Ovary (tissue), 7 donors: ENCODE measurements at regions not wholly inside any gene's neighbourhood (a gene's known extent, or its start where the extent isn't known, plus 50 kb on each side); places are given as distances from the start of the nearest gene placed in this dataset.
"Not testable (repeated sequence)": the region's sequence is repeated elsewhere in the genome, so short reads cannot be mapped to it uniquely, and the experiment has no call there.

Experiments used
- DNase-seq, 5 donors: peaks; one replicate each; pipeline ENCODE4 v3.0.0-alpha.2; 2019 to 2020
- H3K27ac ChIP-seq, 2 donors: fragments of 200-600 bp; one replicate each; pipeline versions ENCODE4 v1.5.1 to v1.8.0; 2019 to 2022
- H3K27me3 ChIP-seq: fragments of 200-600 bp; one replicate; pipeline ENCODE4 v1.8.0; 2022
- H3K36me3 ChIP-seq: fragments of 200-600 bp; sonication (generic); one replicate; pipeline ENCODE4 v1.5.1; 2019
- H3K4me1 ChIP-seq: one replicate; pipeline ENCODE4 v1.8.1; 2013; ENCODE audit warnings: mild to moderate bottlenecking, moderate library complexity; ENCODE audit not compliant: insufficient read depth
- H3K4me3 ChIP-seq: fragments of 200-600 bp; sonication (generic); one replicate; pipeline ENCODE4 v1.5.1; 2017
- H3K9me3 ChIP-seq, 2 donors: fragments of 200-600 bp in 1 of 2; sonication (generic) in 1 of 2; one replicate each; pipeline versions ENCODE4 v1.5.1 to v1.8.1; 2013 to 2019; ENCODE audit warnings: mild to moderate bottlenecking in 1 of 2, moderate library complexity in 1 of 2
- EP300 ChIP-seq: sonication (generic); formaldehyde crosslinking; IDR thresholded peaks from one replicate; pipeline ENCODE4 v1.6.1; 2017; ENCODE audit warnings: antibody characterized with exemption
- POLR2A ChIP-seq: fragments of 450-650 bp; IDR thresholded peaks from one replicate; pipeline ENCODE4 v1.6.1; 2017; ENCODE audit warnings: antibody characterized with exemption, mild to moderate bottlenecking, moderate library complexity
- WGBS, 3 donors: extraction: QIAGEN DNeasy Blood & Tissue Kit in 1 of 3; methylation state at CpG; one replicate each; pipeline versions ENCODE4 v1.1.5 to v1.1.7; 2013 to 2017; 5-methylcytosine and 5-hydroxymethylcytosine counted together
- intact Hi-C, 4 donors: fragments of 100-400 bp; cut with DNase I; formaldehyde crosslinking; loops; one replicate each; pipeline versions ENCODE4 v1.11.0 to v1.15.1; 2022 to 2023
- TF ChIP-seq, protein P1 (sequence below), 3 donors: fragments of 450-650 bp in 2 of 3; fragments of 200-600 bp in 1 of 3; IDR thresholded peaks; one replicate each; pipeline versions ENCODE4 v1.5.1 to v1.8.0; 2016 to 2022; ENCODE audit warnings: antibody characterized with exemption in 3 of 3, mild to moderate bottlenecking in 1 of 3
- donor health status: DM: no; HTN: no; CAD: no; lungs with moderate emphysema.
- donor health status: DM: no; HTN: no; CAD: no.
- donor health status: Bipolar disorder and iron deficiency.
- donor health status: DM: no; HTN: no; CAD: no.
- donor health status: DM: yes; HTN: yes; CAD: no.

DNA sequence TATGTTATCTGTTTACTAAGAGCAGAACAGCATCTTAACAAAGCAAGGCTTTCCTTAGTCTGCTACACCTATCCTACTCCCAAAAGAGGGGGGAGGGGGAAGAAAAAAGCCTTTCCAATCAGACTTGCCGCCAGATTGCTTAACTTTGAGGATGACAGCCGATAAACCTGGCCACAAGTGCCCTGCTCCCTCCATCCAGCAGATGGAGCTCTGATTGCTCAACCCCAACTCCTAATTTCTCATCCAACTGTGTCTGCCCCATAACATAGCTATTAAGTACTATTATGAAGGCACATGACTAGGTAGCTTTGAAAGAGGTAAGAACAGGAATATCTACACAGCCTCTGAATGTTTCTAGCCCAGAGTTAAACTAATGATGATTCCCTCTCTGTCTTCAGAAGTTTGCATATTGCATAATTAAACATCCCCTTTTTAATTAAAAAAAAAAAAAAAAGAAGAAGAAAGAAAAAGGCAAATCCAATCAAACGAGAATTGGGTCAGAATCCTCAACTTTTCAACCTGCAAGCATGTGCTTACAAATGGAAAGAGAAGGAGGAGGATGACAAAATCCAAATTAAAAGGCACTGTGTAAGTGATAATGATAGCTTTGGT lies 247.4 kb downstream of the GALC start:
- no peak for DNase-seq
- H3K4me3 ChIP-seq, result no peak overlapping the region
- H3K4me1 ChIP-seq, result no peaks in the 10 kb centered on the region
- TF ChIP-seq, protein P1, sequence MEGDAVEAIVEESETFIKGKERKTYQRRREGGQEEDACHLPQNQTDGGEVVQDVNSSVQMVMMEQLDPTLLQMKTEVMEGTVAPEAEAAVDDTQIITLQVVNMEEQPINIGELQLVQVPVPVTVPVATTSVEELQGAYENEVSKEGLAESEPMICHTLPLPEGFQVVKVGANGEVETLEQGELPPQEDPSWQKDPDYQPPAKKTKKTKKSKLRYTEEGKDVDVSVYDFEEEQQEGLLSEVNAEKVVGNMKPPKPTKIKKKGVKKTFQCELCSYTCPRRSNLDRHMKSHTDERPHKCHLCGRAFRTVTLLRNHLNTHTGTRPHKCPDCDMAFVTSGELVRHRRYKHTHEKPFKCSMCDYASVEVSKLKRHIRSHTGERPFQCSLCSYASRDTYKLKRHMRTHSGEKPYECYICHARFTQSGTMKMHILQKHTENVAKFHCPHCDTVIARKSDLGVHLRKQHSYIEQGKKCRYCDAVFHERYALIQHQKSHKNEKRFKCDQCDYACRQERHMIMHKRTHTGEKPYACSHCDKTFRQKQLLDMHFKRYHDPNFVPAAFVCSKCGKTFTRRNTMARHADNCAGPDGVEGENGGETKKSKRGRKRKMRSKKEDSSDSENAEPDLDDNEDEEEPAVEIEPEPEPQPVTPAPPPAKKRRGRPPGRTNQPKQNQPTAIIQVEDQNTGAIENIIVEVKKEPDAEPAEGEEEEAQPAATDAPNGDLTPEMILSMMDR (IDR thresholded peaks at IDR 0.05), result no peak
- TF ChIP-seq POLR2A (no peak), EP300 (no peak)
- no peaks in the 10 kb centered on the region for H3K36me3 ChIP-seq
- H3K9me3 ChIP-seq, result peaks cover 0 to 3% of the 10 kb centered on the region in 2 donors
- 48 to 58% (median 48%) methylated on average over 3 of the region's 3 CpGs for WGBS, 3 donors
- intact Hi-C loops, result no loop called here
- H3K27ac ChIP-seq, result no peak overlapping the region
- H3K27me3 ChIP-seq, result no peaks in the 10 kb centered on the region

DNA sequence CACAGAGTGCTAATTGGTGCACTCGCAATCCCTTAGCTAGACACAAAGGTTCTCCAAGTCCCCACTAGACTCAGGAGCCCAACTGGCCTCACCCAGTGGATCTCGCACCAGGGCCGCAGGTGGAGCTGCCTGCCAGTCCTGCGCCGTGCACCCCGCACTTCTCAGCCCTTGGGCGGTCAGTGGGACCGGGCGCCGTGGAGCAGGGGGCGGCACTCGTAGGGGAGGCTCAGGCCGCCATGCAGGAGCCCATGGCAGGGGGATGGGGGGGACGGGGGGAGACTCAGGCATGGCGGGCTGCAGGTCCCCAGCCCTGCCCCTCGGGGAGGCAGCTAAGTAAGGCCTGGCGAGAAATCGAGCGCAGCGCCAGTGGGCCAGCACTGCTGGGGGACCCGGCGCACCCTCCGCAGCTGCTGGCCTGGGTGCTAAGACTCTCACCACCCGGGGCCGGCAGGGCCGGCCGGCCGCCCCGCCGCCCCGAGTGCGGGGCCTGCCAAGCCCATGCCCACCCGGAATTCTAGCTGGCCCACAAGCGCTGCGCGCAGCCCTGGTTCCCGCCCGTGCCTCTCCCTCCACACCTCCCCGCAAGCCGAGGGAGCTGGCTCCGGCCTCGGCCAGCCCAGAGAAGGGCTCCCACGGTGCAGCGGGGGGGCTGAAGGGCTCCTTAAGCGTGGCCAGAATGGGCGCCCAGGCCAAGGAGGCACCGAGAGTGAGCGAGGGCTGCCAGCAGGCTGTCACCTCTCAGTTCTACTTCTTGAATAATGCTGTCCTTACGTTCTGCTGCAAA lies 258.2 kb downstream of the GALC start:
- H3K9me3 ChIP-seq, intact Hi-C loops, DNase-seq, H3K36me3 ChIP-seq, H3K4me3 ChIP-seq, H3K4me1 ChIP-seq, H3K27me3 ChIP-seq, H3K27ac ChIP-seq: not testable (repeated sequence)
- 94 to 98% (median 98%) methylated on average over 44 to 49 of the region's 49 CpGs for WGBS, 3 donors

DNA sequence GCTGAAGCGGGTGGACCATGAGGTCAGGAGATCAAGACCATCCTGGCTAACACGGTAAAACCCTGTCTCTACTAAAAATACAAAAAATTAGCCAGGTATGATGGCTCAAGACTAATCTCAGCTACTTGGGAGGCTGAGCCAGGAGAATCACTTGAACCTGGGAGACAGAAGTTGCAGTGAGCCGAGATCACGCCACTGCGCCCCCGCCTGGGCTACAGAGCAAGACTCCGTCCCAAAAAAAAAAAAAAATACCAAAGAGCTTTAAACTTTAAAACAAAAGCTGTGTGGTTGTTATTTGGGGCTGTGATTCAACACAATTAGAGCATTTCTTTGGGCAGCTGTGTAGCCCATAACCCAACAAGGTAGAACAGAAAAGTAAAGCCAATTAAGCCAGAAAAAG lies 259.9 kb downstream of the GALC start:
- intact Hi-C loops, H3K27me3 ChIP-seq, H3K4me3 ChIP-seq, H3K27ac ChIP-seq, DNase-seq, H3K36me3 ChIP-seq, H3K4me1 ChIP-seq, H3K9me3 ChIP-seq: not testable (repeated sequence)
- 82 to 95% (median 91%) methylated on average over 7 of the region's 7 CpGs for WGBS, 3 donors

DNA sequence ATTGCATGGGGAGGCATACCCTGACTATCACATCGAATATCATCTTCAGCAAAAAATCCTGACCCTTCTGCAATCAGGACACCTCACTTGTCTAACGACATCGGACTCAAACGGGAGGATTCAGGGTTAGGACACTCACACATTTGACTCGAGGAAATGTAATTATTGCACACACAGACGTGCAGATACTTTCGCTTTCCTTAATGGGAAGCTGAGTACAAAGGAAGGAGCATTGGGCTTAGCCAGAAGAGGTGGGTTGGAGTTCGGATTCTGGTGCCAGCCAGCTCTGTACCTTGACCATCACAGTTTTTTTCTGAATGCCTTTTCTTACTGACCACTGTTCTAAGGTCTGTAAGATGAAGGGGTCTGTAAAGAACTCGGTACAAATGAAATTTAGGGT lies 260.4 kb downstream of the GALC start:
- 33 to 50% (median 35%) methylated on average over 9 of the region's 9 CpGs for WGBS, 3 donors
- Histone ChIP-seq H3K27ac (no peak overlapping the region), H3K4me3 (no peak overlapping the region), H3K4me1 (no peaks in the 10 kb centered on the region), H3K27me3 (no peaks in the 10 kb centered on the region), H3K9me3 (no peaks in the 10 kb centered on the region), H3K36me3 (no peaks in the 10 kb centered on the region)
- TF ChIP-seq POLR2A (no peak), EP300 (no peak)
- TF ChIP-seq, protein P1 (IDR thresholded peaks at IDR 0.05), result no peak
- no peak for DNase-seq
- intact Hi-C loops, result no loop called here

DNA sequence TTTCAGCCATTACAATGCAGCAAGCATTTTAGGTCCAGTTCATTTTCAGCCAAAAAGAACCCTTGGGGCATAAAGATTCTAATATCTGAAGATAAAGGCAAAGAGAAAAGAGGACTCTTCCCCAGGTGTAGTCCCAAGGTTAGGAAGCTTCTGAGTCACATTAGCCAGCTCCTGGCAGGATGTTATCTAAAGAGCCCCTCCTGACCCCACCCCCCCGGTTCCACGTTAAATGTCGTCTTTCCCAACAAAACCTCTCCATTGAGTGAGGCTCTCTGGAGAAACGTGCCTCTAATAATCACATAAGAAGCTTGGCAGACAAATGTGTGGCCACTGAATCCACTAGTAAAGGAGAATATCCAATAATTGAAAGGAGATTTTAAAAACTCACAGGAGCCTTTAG lies 267.7 kb downstream of the GALC start:
- no peak for DNase-seq
- Histone ChIP-seq H3K9me3 (no peaks in the 10 kb centered on the region), H3K27ac (no peak overlapping the region), H3K4me1 (no peaks in the 10 kb centered on the region), H3K27me3 (no peaks in the 10 kb centered on the region), H3K4me3 (no peak overlapping the region), H3K36me3 (no peaks in the 10 kb centered on the region)
- 35 to 44% (median 42%) methylated on average over 4 of the region's 4 CpGs for WGBS, 3 donors
- TF ChIP-seq, protein P1 (IDR thresholded peaks at IDR 0.05), result no peak
- TF ChIP-seq POLR2A (no peak), EP300 (no peak)
- intact Hi-C loops, result no loop called here
